Endothelial cell of umbilical vein (primary cell): ENCODE measurements at regions not wholly inside any gene's neighbourhood (a gene's known extent, or its start where the extent isn't known, plus 50 kb on each side); places are given as distances from the start of the nearest gene placed in this dataset.

Experiments used
- BruUV-seq: library from RNA; stranded (reverse); fragments of 400-500 nt; replicated peaks from 2 replicates; lab custom pipeline; 2021; lab: Mats Ljungman, UMichigan
- CTCF ChIA-PET: fragments of 300-600, 350-600 bp; sonication (Branson Sonifier 250); formaldehyde crosslinking; loops from one replicate; lab custom pipeline; 2021; ENCODE audit warnings: antibody characterized with exemption, inconsistent platforms; lab: Charles Lee
- POLR2A ChIA-PET: fragments of 300-600, 350-600 bp; sonication (Branson Sonifier 250); formaldehyde crosslinking; loops from one replicate; lab custom pipeline; 2021; ENCODE audit warnings: antibody characterized with exemption, inconsistent platforms; lab: Charles Lee
- DNase-seq: peaks from one replicate; pipeline ENCODE4 v3.0.0-alpha.2; 2011; ENCODE audit warnings: low read depth, low spot score
- FAIRE-seq: peaks from 2 replicates; lab custom pipeline; 2011; peaks lifted over from hg19 to GRCh38; lab: Jason Lieb, UNC
- H2AFZ ChIP-seq: 2 replicates; pipeline ENCODE4 v1.6.0; 2012; ENCODE audit warnings: low read depth, low read length, control low read depth, inconsistent platforms
- H3K27ac ChIP-seq: 2 replicates; pipeline ENCODE4 v1.5.1; 2011; ENCODE audit warnings: low read depth, mild to moderate bottlenecking, control low read depth, low read length, moderate library complexity; ENCODE audit not compliant: insufficient read depth
- H3K27me3 ChIP-seq, 2 experiments: 2 replicates each; pipeline versions ENCODE4 v1.6.0 to v1.6.1; 2011; ENCODE audit warnings: low read length in 2 of 2, mixed read lengths in 1 of 2; ENCODE audit not compliant: control insufficient read depth in 2 of 2, insufficient read depth in 2 of 2
- H3K36me3 ChIP-seq, 2 experiments: 2 replicates in 1 of 2; 3 replicates in 1 of 2; pipeline ENCODE4 v1.5.1; 2011; ENCODE audit warnings: low read length in 2 of 2, mild to moderate bottlenecking in 1 of 2, moderate library complexity in 1 of 2; ENCODE audit not compliant: control insufficient read depth in 2 of 2, insufficient read depth in 2 of 2; ENCODE audit errors: extremely low read depth in 1 of 2
- H3K4me1 ChIP-seq: 3 replicates; pipeline ENCODE4 v1.5.1; 2011; ENCODE audit warnings: mild to moderate bottlenecking, low read length; ENCODE audit not compliant: control insufficient read depth, insufficient read depth; ENCODE audit errors: extremely low read depth
- H3K4me2 ChIP-seq: 2 replicates; pipeline ENCODE4 v1.6.1; 2011; ENCODE audit warnings: low read length, control low read depth, mixed read lengths; ENCODE audit not compliant: insufficient read depth
- H3K4me3 ChIP-seq, 3 experiments: fragments of 200-600 bp in 1 of 3; sonication (generic), shearing (Covaris generic) in 1 of 3; replicated peaks in 1 of 3; 2 replicates each; pipeline ENCODE4 v1.5.1; 2011 to 2016; ENCODE audit warnings: control low read depth in 3 of 3, low read length in 3 of 3, mild to moderate bottlenecking in 2 of 3, inconsistent platforms in 1 of 3, low read depth in 1 of 3, moderate library complexity in 1 of 3; ENCODE audit not compliant: insufficient read depth in 1 of 3
- H3K79me2 ChIP-seq: 2 replicates; pipeline ENCODE4 v1.6.0; 2012; ENCODE audit warnings: low read length, inconsistent platforms; ENCODE audit not compliant: control insufficient read depth, insufficient read depth
- H3K9ac ChIP-seq: replicated peaks from 2 replicates; pipeline ENCODE3; 2011; ENCODE audit warnings: low read length, control low read depth; ENCODE audit not compliant: insufficient read depth; ENCODE audit errors: extremely low read depth
- H3K9me1 ChIP-seq: replicated peaks from 3 replicates; pipeline ENCODE4 v1.6.0; 2011; ENCODE audit warnings: mild to moderate bottlenecking, low read length; ENCODE audit not compliant: control insufficient read depth, insufficient read depth; ENCODE audit errors: extremely low read depth
- H3K9me3 ChIP-seq: replicated peaks from 2 replicates; pipeline ENCODE4 v1.5.1; 2012; ENCODE audit warnings: low read length, inconsistent platforms; ENCODE audit not compliant: control insufficient read depth, insufficient read depth
- H4K20me1 ChIP-seq: replicated peaks from 2 replicates; pipeline ENCODE3; 2011; ENCODE audit warnings: mild to moderate bottlenecking, low read length; ENCODE audit not compliant: control insufficient read depth, insufficient read depth; ENCODE audit errors: extremely low read depth
- CTCF ChIP-seq, 2 donors: IDR thresholded peaks; 1 replicate in 1 of 2; 2 replicates in 1 of 2; pipeline ENCODE4 v1.5.1; 2011; ENCODE audit warnings: low read length in 2 of 2, mild to moderate bottlenecking in 2 of 2, moderate library complexity in 2 of 2, control low read depth in 1 of 2, inconsistent platforms in 1 of 2, low read depth in 1 of 2; ENCODE audit not compliant: insufficient read depth in 1 of 2; ENCODE audit errors: extremely low read depth in 1 of 2
- EZH2 ChIP-seq: IDR thresholded peaks from 2 replicates; pipeline ENCODE4 v1.6.1; 2012; ENCODE audit warnings: borderline replicate concordance, low read depth, mild to moderate bottlenecking, moderate library complexity, low read length, inconsistent platforms; ENCODE audit not compliant: severe bottlenecking
- FOS ChIP-seq: IDR thresholded peaks from 2 replicates; pipeline ENCODE4 v1.6.1; 2011; ENCODE audit warnings: mild to moderate bottlenecking, low read length, moderate library complexity, borderline replicate concordance; ENCODE audit not compliant: insufficient read depth
- GATA2 ChIP-seq: IDR thresholded peaks from 2 replicates; pipeline ENCODE4 v1.7.0; 2011; ENCODE audit warnings: low read depth, mild to moderate bottlenecking, moderate library complexity, mixed read lengths, low read length; ENCODE audit not compliant: insufficient read length, insufficient read depth
- JUN ChIP-seq: IDR thresholded peaks from 2 replicates; pipeline ENCODE4 v1.6.1; 2011; ENCODE audit warnings: borderline replicate concordance, low read depth; ENCODE audit not compliant: insufficient read length, insufficient read depth
- MAX ChIP-seq: IDR thresholded peaks from 2 replicates; pipeline ENCODE4 v1.6.1; 2011; ENCODE audit not compliant: insufficient read depth, insufficient read length
- MYC ChIP-seq: IDR thresholded peaks from one replicate; pipeline ENCODE4 v1.6.1; 2011; ENCODE audit warnings: mild to moderate bottlenecking, low read depth, low read length
- POLR2A ChIP-seq: IDR thresholded peaks from 2 replicates; pipeline ENCODE4 v1.6.1; 2012; ENCODE audit warnings: low read depth, mild to moderate bottlenecking, control low read depth, low read length
- POLR2AphosphoS5 ChIP-seq: IDR thresholded peaks from 2 replicates; pipeline ENCODE4 v1.6.1; 2012; ENCODE audit warnings: low read depth, mild to moderate bottlenecking, control low read depth, low read length, moderate library complexity; ENCODE audit not compliant: insufficient read depth
- dilution Hi-C: fragments of 300-500 bp; cut with MboI; formaldehyde crosslinking; loops from one replicate; pipeline ENCODE4 v1.15.0; 2019; ENCODE audit warnings: low sequenced_read_pairs; ENCODE audit not compliant: extremely low pct_ligation_motif_present
- intact Hi-C: fragments of 100-400 bp; cut with micrococcal nuclease; formaldehyde crosslinking; loops from one replicate; pipeline ENCODE4 v1.10.0; 2022

DNA sequence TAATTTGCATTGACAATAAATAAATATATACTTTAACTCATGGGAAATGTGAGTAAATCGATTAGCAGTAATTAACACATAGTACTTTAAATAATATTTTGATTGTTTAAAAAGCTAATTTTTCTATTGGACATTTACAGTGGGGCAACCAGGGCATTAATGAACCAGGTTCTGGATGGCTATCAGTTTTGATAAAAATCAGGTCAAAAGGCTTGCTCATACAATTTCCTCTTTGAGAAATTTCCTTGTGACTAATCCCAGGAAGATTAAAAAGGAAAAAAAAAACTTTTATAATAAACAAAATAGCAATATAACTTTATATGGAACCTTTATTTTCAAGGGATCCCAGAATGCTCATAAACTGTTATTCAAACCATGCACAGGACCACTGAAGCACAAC, 497.2 kb upstream of the ZEB2 start:
- DNase-seq (peak; percentile 27), FAIRE-seq (no peak)
- Histone ChIP-seq H3K4me1 (peaks cover 34% of the 10 kb centered on the region), H3K27ac (no peak overlapping the region), H3K9ac (no peak overlapping the region), H3K9me3 (no peaks in the 10 kb centered on the region), H3K36me3 (no peaks in the 10 kb centered on the region), H3K9me1 (peaks cover 2% of the 10 kb centered on the region), H3K4me2 (peak overlapping the region; percentile 40), H3K27me3 (no peaks in the 10 kb centered on the region), H2AFZ (peak overlapping the region; percentile 19), H4K20me1 (no peaks in the 10 kb centered on the region), H3K79me2 (no peaks in the 10 kb centered on the region), H3K4me3 (no peak overlapping the region)
- dilution Hi-C loops (no loop called here), intact Hi-C loops (no loop called here)
- TF ChIP-seq POLR2AphosphoS5 (no peak), FOS (peak; percentile 65), GATA2 (peak; percentile 83)
- no TSS peak for BruUV-seq
- ChIA-PET CTCF (interaction anchor here (1.1 kb wide), 1 partner anchor 10 kb away, joined by 5 read pairs; no protein-coding TSS in a partner anchor), POLR2A (no interaction called here)

DNA sequence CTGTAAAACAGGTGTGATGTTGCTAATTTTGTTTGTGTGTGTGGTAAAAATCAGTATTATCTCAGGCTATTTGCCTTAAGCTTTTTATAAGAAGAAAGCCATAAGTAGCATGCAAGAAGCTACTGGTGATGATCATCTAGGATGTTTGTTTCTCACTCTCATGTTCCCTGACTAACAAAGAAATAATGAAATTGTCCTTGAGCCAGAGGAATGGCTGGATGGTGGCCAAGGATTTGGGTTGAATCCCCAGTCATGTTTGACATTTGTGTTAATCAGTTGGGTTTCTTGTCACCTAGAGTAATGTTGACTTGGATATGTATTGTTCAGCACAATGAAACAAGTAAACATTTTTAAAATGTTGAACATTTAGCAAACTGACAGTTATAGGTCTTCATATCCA, 496.8 kb upstream of the ZEB2 start:
- peak; percentile 33 for DNase-seq
- Histone ChIP-seq H3K36me3 (no peaks in the 10 kb centered on the region), H4K20me1 (no peaks in the 10 kb centered on the region), H2AFZ (no peak overlapping the region), H3K27me3 (no peaks in the 10 kb centered on the region), H3K9ac (no peak overlapping the region), H3K9me1 (peaks cover 2% of the 10 kb centered on the region), H3K4me2 (peak overlapping the region; percentile 40), H3K4me3 (no peak overlapping the region), H3K79me2 (no peaks in the 10 kb centered on the region), H3K27ac (no peak overlapping the region), H3K4me1 (peaks cover 38% of the 10 kb centered on the region), H3K9me3 (no peaks in the 10 kb centered on the region)
- no TSS peak for BruUV-seq
- POLR2A ChIA-PET: no interaction called here
- intact Hi-C loops: no loop called here
- TF ChIP-seq MYC: no peak
- TF ChIP-seq GATA2: no peak
- TF ChIP-seq POLR2AphosphoS5: no peak
- TF ChIP-seq POLR2A: no peak
- TF ChIP-seq JUN: no peak
- no peak for TF ChIP-seq MAX
- TF ChIP-seq CTCF (IDR thresholded peaks at IDR 0.05; ENCODE audit: extremely low read depth in 1 of 2, insufficient read depth in 1 of 2, low read depth in 1 of 2, low read length in 2 of 2): no peak
- TF ChIP-seq FOS: no peak
- no peak for TF ChIP-seq EZH2
- dilution Hi-C loops: no loop called here
- CTCF ChIA-PET: interaction anchor here (1.1 kb wide), 1 partner anchor 9 kb away, joined by 5 read pairs; no protein-coding TSS in a partner anchor
- FAIRE-seq: no peak
